ENCODE measurements at regions not wholly inside any gene's neighbourhood (a gene's known extent, or its start where the extent isn't known, plus 50 kb on each side); places are given as distances from the start of the nearest gene placed in this dataset.

DNA sequence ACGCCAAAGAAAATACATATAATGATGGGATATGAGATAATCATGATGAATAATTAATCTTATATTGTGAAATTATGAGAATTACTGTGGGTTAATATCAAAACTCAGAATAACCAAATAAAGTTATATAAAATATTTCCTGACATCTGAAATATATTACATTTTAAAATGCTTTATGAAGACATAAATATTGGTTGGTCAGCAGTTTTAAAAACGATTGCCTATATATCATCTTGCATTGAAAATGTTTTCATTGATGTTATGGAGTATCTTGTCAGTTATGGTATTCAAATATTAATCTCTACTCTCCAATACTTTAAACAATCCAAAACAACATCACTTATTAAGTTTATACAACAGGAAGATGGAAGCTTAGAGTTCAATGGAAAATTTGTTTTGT, 228.1 kb upstream of the FERD3L start:
- TF ChIP-seq, protein P1, sequence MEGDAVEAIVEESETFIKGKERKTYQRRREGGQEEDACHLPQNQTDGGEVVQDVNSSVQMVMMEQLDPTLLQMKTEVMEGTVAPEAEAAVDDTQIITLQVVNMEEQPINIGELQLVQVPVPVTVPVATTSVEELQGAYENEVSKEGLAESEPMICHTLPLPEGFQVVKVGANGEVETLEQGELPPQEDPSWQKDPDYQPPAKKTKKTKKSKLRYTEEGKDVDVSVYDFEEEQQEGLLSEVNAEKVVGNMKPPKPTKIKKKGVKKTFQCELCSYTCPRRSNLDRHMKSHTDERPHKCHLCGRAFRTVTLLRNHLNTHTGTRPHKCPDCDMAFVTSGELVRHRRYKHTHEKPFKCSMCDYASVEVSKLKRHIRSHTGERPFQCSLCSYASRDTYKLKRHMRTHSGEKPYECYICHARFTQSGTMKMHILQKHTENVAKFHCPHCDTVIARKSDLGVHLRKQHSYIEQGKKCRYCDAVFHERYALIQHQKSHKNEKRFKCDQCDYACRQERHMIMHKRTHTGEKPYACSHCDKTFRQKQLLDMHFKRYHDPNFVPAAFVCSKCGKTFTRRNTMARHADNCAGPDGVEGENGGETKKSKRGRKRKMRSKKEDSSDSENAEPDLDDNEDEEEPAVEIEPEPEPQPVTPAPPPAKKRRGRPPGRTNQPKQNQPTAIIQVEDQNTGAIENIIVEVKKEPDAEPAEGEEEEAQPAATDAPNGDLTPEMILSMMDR (IDR thresholded peaks at IDR 0.05), result no peak
- no peak for TF ChIP-seq POLR2A (IDR thresholded peaks at IDR 0.05)

All from right lobe of liver (tissue), 4 donors.